ENCODE measurements at regions not wholly inside any gene's neighbourhood (a gene's known extent, or its start where the extent isn't known, plus 50 kb on each side); places are given as distances from the start of the nearest gene placed in this dataset.

DNA sequence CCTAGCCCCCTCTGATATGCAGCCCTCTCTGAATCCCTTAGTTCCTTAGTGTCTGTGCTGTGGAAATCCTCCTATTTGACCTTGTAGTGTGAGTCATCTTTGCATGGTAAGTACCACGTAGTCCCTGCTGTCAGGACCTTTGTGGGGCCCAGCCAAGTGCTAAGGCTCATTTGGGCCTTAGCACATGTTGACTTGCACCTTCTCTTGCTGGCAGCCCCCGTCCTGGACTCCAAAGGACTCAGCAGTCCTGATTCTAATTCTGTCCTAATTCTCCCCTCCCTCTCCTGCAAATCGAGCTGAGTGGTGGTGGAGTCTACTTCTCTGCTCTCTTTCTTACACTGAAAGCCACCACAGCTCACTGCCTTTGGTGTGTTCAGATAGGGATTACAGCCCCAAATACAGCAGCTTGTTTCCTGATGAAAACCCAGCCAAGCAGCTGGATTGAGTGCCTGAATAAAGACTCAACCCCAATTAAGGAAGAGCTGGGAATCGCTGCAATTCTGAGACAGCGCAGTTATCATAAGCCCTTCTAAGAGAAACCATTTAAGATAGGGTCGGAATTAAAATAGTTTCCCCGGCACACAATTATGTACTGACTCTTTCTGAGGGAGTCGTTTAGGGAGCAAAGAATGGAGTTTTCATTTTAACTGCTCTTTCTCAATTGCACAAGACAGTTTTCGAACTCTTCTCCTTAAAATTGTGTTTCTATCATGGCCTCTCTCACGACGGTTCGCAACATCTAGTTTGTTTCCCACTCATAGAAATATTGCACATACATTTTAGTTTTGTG, 215.6 kb upstream of the TNP1 start:
- no peaks in the 10 kb centered on the region for H3K9me3 ChIP-seq (replicated peaks; ENCODE audit: control insufficient read depth, insufficient read depth, low read length)
- intact Hi-C loops (cut with micrococcal nuclease; ENCODE audit: unreplicated experiment), result no loop called here
- H3K4me2 ChIP-seq (ENCODE audit: control insufficient read depth, insufficient read depth), result no peak overlapping the region
- H3K27me3 ChIP-seq (replicated peaks in 1 of 2; ENCODE audit: control insufficient read depth in 2 of 2, insufficient read depth in 2 of 2, low read length in 1 of 2), result no peaks in the 10 kb centered on the region
- no peak overlapping the region for H3K27ac ChIP-seq (ENCODE audit: control insufficient read depth, insufficient read depth)
- ChIA-PET SMC1A (ENCODE audit: uncharacterized antibody, unreplicated experiment) (interaction anchor here (1.1 kb wide), 1 partner anchor 31 kb away, joined by 3 read pairs; no protein-coding TSS in a partner anchor), RAD21 (ENCODE audit: unreplicated experiment) (no interaction called here), CTCF (no interaction called here), POLR2A (no interaction called here)
- no peak overlapping the region for H2AFZ ChIP-seq (ENCODE audit: control insufficient read depth, low read depth, low read length)
- FAIRE-seq (no peak), ATAC-seq (peak; percentile 30; the same call in 1 of the 3 replicates), DNase-seq (ENCODE audit: low read depth, low spot score) (no peak)
- 45% methylated on average over 12 of the region's 12 CpGs for WGBS (ENCODE audit: insufficient coverage, insufficient replicate concordance, low lambda C conversion rate, missing lambda C conversion rate)
- H3K4me3 ChIP-seq, result no peak overlapping the region
- H3K36me3 ChIP-seq (ENCODE audit: control insufficient read depth in 2 of 2, insufficient read depth in 2 of 2, low read length in 1 of 2), result no peaks in the 10 kb centered on the region
- no peaks in the 10 kb centered on the region for H4K20me1 ChIP-seq (ENCODE audit: control insufficient read depth, insufficient read depth)
- no peaks in the 10 kb centered on the region for H3K4me1 ChIP-seq (ENCODE audit: control insufficient read depth, insufficient read depth, low read length)
- in situ Hi-C loops (cut with MboI), result no loop called here
- no peak overlapping the region for H3K9ac ChIP-seq (ENCODE audit: control insufficient read depth, insufficient read depth, low read length)
- no peaks in the 10 kb centered on the region for H3K79me2 ChIP-seq (ENCODE audit: control insufficient read depth, insufficient read depth, low read length)
- no peak for TF ChIP-seq SMAD1 (IDR thresholded peaks at IDR 0.05; ENCODE audit: low read depth, partially characterized antibody)
- TF ChIP-seq NFYB (IDR thresholded peaks at IDR 0.05; ENCODE audit: insufficient read depth, low read depth, low read length), result no peak
- TF ChIP-seq FOXM1 (IDR thresholded peaks at IDR 0.05; ENCODE audit: low read depth, low read length), result no peak
- no peak for TF ChIP-seq ZBED1 (IDR thresholded peaks at IDR 0.05; ENCODE audit: borderline replicate concordance)
- TF ChIP-seq, protein P1, sequence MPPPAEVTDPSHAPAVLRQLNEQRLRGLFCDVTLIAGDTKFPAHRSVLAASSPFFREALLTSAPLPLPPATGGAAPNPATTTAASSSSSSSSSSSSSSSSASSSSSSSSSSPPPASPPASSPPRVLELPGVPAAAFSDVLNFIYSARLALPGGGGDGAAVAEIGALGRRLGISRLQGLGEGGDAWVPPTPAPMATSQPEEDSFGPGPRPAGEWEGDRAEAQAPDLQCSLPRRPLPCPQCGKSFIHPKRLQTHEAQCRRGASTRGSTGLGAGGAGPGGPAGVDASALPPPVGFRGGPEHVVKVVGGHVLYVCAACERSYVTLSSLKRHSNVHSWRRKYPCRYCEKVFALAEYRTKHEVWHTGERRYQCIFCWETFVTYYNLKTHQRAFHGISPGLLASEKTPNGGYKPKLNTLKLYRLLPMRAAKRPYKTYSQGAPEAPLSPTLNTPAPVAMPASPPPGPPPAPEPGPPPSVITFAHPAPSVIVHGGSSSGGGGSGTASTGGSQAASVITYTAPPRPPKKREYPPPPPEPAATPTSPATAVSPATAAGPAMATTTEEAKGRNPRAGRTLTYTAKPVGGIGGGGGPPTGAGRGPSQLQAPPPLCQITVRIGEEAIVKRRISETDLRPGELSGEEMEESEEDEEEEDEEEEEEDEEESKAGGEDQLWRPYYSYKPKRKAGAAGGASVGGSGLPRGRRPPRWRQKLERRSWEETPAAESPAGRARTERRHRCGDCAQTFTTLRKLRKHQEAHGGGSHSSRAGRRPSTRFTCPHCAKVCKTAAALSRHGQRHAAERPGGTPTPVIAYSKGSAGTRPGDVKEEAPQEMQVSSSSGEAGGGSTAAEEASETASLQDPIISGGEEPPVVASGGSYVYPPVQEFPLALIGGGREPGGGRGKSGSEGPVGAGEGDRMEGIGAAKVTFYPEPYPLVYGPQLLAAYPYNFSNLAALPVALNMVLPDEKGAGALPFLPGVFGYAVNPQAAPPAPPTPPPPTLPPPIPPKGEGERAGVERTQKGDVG (CRISPR knock-in tag; IDR thresholded peaks at IDR 0.05), result no peak
- no peak for TF ChIP-seq BRCA1 (IDR thresholded peaks at IDR 0.05; ENCODE audit: low read depth, low read length)
- no peak for TF ChIP-seq E4F1 (IDR thresholded peaks at IDR 0.05; ENCODE audit: borderline replicate concordance, partially characterized antibody)
- TF ChIP-seq MEF2B (IDR thresholded peaks at IDR 0.05; ENCODE audit: partially characterized antibody, poor library complexity, severe bottlenecking), result no peak
- no TSS peak for BruUV-seq (replicated peaks)

Measured in GM12878 (cell line).